ENCODE measurements at regions not wholly inside any gene's neighbourhood (a gene's known extent, or its start where the extent isn't known, plus 50 kb on each side); places are given as distances from the start of the nearest gene placed in this dataset.

DNA sequence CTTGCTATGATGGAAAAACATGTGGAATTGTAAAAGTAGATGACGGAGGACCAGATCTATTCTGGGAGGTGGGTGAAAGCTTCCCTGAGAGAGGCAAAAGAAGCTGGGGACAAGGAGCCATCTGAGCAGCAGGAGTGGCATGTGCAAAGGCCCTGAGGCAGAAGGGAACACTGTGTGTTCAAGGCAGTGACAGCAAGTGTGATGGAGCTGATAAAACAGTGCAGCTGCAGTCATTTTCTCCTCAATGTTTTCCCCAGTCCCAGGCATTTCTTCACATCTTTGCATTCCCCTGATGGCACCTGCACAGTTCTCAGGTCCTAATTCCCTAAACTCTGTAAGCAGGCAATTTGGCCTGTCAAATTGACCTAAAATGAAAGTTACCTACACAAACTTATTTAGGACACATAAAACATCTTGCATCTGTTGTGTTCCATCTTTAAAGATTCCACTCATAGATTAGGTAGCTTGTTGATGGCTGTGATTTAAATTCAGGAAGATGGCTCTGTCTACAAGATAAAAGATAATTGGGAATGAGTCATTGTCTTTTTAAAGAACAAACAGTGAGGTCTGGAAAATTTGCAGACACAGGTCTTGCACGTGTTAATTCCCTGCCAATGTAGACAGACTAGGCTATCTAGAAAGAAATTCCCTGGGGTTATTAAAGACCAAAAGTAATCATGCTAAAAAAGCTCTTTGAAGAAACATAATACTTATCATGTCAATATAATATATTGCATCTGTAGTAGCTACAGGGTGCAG lies 289.6 kb upstream of the SGCD start:
- TF ChIP-seq, protein P1, sequence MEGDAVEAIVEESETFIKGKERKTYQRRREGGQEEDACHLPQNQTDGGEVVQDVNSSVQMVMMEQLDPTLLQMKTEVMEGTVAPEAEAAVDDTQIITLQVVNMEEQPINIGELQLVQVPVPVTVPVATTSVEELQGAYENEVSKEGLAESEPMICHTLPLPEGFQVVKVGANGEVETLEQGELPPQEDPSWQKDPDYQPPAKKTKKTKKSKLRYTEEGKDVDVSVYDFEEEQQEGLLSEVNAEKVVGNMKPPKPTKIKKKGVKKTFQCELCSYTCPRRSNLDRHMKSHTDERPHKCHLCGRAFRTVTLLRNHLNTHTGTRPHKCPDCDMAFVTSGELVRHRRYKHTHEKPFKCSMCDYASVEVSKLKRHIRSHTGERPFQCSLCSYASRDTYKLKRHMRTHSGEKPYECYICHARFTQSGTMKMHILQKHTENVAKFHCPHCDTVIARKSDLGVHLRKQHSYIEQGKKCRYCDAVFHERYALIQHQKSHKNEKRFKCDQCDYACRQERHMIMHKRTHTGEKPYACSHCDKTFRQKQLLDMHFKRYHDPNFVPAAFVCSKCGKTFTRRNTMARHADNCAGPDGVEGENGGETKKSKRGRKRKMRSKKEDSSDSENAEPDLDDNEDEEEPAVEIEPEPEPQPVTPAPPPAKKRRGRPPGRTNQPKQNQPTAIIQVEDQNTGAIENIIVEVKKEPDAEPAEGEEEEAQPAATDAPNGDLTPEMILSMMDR (conservative IDR thresholded peaks at IDR 0.05; ENCODE audit: control insufficient read depth, insufficient read depth, low read depth, low read length), result no peak
- no peak overlapping the region for H3K4me3 ChIP-seq (ENCODE audit: control insufficient read depth, low read depth, low read length)
- no peak for DNase-seq (ENCODE audit: low read depth)

DNA sequence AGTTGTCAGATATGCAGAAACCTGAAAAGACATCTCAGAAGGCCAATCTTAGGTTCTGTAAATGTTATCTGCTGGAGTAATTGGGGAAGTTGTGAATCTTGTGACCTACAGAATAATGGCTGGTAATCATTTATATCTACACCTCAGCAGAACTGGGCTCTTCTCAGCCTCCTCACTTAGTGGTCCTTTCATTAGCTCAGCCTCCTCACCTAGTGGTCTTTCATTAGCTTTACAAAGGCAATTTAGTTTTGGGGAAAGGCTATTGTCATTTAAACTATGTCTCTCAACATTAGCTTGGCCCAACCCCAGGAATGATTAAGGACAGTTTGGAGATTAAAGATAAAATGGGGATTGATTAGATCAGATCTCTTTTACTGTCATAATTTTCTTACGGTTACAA lies 284.2 kb upstream of the SGCD start:
- no peak overlapping the region for H3K4me3 ChIP-seq (ENCODE audit: control insufficient read depth, low read depth, low read length)
- TF ChIP-seq, protein P1 (conservative IDR thresholded peaks at IDR 0.05; ENCODE audit: control insufficient read depth, insufficient read depth, low read depth, low read length), result no peak
- DNase-seq (ENCODE audit: low read depth), result no peak

DNA sequence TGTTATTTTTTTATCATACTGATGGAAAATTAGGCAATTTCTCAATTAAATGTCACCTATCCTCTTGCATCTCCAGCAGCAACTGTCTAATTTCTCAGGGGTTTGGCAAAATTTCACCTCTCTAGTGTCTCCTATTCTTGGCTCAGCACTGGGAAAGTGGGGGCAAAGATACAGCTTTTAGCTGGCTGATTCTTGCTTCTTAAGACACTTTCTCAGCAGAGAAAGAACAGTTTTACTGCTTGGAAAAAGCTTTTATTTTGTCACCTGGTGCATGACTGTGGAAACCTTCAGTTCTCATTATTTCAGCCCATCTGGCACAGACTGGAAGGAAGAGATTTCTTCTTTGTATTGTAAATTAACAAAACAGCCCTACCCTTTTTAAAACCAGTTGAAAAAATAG lies 283.6 kb upstream of the SGCD start:
- no peak for DNase-seq (ENCODE audit: low read depth)
- no peak overlapping the region for H3K4me3 ChIP-seq (ENCODE audit: control insufficient read depth, low read depth, low read length)
- TF ChIP-seq, protein P1 (conservative IDR thresholded peaks at IDR 0.05; ENCODE audit: control insufficient read depth, insufficient read depth, low read depth, low read length), result no peak

DNA sequence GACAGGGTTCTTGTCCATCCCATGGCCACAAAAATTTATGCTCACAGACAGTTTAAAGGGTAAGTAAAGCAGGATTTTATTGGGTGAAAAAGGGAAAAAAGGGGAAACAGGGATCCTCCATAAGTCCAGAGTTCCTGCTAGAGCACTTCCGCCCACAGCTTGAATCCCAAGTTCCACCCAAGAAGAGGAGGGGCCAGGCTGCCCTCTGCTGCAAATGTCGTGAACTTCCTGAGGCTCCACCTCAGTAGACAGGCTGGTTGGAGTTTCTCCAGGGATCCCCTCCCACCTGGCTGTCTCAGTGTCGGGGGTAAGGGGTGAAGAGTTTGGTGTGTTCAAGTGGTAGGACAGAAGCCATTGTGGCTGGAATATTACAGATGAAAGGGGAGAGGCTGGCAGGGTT lies 275.0 kb upstream of the SGCD start:
- no peak for DNase-seq (ENCODE audit: low read depth)
- TF ChIP-seq, protein P1 (conservative IDR thresholded peaks at IDR 0.05; ENCODE audit: control insufficient read depth, insufficient read depth, low read depth, low read length), result no peak

DNA sequence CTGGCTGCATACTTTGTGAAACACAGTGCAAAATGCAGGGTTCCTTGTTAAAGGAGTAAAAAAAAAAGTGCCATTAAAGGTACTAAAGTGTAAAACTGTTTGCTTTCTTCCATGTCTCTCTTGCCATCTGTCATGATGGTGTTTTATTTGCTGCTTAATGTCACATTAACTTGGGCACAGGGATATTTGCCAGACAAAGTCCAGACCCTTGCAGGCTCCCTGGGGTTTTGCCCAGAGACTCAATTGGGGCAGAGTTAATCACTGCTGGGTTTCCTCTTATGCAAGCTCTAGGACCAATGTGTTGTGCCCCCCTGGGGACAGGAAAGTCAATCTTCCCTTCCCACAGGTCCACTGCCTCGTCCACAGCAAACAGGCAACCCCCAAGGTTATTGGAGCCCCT lies 274.3 kb upstream of the SGCD start:
- no peak for DNase-seq (ENCODE audit: low read depth)
- H3K4me3 ChIP-seq (ENCODE audit: control insufficient read depth, low read depth, low read length), result no peak overlapping the region
- TF ChIP-seq, protein P1 (conservative IDR thresholded peaks at IDR 0.05; ENCODE audit: control insufficient read depth, insufficient read depth, low read depth, low read length), result no peak

More for the DNA sequence above, 275.0 kb upstream of the SGCD start:
- no peak overlapping the region for H3K4me3 ChIP-seq (ENCODE audit: control insufficient read depth, low read depth, low read length)

DNA sequence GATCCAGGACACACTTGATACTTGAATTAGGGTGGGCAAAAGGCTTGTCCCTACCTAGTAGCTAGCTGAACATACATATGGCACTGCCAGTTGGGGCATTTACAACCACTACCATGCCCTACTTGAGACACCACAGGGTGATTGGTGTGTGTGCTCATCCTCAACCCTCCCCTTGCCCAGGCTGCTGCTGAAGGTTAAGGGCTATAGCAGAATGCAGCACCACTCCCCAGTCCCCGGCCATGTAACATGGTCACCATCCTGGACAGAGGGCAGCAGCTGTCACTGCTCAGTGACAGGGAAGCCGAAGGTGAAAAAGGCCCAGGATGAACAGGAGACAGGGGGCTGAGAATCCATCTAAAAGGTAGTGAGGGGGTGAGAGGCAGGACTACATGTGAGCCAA lies 273.9 kb upstream of the SGCD start:
- TF ChIP-seq, protein P1 (conservative IDR thresholded peaks at IDR 0.05; ENCODE audit: control insufficient read depth, insufficient read depth, low read depth, low read length), result no peak
- DNase-seq (ENCODE audit: low read depth), result no peak
- no peak overlapping the region for H3K4me3 ChIP-seq (ENCODE audit: control insufficient read depth, low read depth, low read length)
